ENCODE measurements at regions not wholly inside any gene's neighbourhood (a gene's known extent, or its start where the extent isn't known, plus 50 kb on each side); places are given as distances from the start of the nearest gene placed in this dataset.

GRCh38 chr6:95448208-95448607, 129.1 kb upstream of the MANEA start (continued):
- TF ChIP-seq, protein P1, sequence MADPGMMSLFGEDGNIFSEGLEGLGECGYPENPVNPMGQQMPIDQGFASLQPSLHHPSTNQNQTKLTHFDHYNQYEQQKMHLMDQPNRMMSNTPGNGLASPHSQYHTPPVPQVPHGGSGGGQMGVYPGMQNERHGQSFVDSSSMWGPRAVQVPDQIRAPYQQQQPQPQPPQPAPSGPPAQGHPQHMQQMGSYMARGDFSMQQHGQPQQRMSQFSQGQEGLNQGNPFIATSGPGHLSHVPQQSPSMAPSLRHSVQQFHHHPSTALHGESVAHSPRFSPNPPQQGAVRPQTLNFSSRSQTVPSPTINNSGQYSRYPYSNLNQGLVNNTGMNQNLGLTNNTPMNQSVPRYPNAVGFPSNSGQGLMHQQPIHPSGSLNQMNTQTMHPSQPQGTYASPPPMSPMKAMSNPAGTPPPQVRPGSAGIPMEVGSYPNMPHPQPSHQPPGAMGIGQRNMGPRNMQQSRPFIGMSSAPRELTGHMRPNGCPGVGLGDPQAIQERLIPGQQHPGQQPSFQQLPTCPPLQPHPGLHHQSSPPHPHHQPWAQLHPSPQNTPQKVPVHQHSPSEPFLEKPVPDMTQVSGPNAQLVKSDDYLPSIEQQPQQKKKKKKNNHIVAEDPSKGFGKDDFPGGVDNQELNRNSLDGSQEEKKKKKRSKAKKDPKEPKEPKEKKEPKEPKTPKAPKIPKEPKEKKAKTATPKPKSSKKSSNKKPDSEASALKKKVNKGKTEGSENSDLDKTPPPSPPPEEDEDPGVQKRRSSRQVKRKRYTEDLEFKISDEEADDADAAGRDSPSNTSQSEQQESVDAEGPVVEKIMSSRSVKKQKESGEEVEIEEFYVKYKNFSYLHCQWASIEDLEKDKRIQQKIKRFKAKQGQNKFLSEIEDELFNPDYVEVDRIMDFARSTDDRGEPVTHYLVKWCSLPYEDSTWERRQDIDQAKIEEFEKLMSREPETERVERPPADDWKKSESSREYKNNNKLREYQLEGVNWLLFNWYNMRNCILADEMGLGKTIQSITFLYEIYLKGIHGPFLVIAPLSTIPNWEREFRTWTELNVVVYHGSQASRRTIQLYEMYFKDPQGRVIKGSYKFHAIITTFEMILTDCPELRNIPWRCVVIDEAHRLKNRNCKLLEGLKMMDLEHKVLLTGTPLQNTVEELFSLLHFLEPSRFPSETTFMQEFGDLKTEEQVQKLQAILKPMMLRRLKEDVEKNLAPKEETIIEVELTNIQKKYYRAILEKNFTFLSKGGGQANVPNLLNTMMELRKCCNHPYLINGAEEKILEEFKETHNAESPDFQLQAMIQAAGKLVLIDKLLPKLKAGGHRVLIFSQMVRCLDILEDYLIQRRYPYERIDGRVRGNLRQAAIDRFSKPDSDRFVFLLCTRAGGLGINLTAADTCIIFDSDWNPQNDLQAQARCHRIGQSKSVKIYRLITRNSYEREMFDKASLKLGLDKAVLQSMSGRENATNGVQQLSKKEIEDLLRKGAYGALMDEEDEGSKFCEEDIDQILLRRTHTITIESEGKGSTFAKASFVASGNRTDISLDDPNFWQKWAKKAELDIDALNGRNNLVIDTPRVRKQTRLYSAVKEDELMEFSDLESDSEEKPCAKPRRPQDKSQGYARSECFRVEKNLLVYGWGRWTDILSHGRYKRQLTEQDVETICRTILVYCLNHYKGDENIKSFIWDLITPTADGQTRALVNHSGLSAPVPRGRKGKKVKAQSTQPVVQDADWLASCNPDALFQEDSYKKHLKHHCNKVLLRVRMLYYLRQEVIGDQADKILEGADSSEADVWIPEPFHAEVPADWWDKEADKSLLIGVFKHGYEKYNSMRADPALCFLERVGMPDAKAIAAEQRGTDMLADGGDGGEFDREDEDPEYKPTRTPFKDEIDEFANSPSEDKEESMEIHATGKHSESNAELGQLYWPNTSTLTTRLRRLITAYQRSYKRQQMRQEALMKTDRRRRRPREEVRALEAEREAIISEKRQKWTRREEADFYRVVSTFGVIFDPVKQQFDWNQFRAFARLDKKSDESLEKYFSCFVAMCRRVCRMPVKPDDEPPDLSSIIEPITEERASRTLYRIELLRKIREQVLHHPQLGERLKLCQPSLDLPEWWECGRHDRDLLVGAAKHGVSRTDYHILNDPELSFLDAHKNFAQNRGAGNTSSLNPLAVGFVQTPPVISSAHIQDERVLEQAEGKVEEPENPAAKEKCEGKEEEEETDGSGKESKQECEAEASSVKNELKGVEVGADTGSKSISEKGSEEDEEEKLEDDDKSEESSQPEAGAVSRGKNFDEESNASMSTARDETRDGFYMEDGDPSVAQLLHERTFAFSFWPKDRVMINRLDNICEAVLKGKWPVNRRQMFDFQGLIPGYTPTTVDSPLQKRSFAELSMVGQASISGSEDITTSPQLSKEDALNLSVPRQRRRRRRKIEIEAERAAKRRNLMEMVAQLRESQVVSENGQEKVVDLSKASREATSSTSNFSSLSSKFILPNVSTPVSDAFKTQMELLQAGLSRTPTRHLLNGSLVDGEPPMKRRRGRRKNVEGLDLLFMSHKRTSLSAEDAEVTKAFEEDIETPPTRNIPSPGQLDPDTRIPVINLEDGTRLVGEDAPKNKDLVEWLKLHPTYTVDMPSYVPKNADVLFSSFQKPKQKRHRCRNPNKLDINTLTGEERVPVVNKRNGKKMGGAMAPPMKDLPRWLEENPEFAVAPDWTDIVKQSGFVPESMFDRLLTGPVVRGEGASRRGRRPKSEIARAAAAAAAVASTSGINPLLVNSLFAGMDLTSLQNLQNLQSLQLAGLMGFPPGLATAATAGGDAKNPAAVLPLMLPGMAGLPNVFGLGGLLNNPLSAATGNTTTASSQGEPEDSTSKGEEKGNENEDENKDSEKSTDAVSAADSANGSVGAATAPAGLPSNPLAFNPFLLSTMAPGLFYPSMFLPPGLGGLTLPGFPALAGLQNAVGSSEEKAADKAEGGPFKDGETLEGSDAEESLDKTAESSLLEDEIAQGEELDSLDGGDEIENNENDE (IDR thresholded peaks at IDR 0.05; ENCODE audit: insufficient replicate concordance, low read length) = no peak
- TF ChIP-seq ATF2 (IDR thresholded peaks at IDR 0.05; ENCODE audit: low read length) = no peak
- TF ChIP-seq HDAC6 (IDR thresholded peaks at IDR 0.05; ENCODE audit: low read depth, low read length) = no peak
